Activated effector memory CD4-positive, alpha-beta T cell treated with Interleukin-2 at 50 U/mL for 16 hours (primary cell): ENCODE measurements at regions not wholly inside any gene's neighbourhood (a gene's known extent, or its start where the extent isn't known, plus 50 kb on each side); places are given as distances from the start of the nearest gene placed in this dataset.
"Not testable (repeated sequence)": the region's sequence is repeated elsewhere in the genome, so short reads cannot be mapped to it uniquely, and the experiment has no call there.

Source experiments
- DNase-seq: peaks from one replicate; pipeline ENCODE4 v3.0.0-alpha.2; 2020

DNA sequence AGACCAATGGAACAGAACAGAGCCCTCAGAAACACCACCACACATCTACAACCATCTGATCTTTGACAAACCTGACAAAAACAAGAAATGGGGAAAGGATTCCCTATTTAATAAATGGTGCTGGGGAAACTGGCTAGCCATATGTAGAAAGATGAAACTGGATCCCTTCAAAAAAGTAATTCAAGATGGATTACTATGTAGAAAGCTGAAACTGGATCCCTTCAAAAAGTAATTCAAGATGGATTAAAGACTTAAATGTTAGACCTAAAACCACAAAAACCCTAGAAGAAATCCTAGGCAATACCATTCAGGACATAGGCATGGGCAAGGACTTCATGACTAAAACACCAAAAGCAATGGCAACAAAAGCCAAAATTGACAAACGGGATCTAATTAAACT lies 221.6 kb upstream of the EDNRA start:
- not testable (repeated sequence) for DNase-seq

DNA sequence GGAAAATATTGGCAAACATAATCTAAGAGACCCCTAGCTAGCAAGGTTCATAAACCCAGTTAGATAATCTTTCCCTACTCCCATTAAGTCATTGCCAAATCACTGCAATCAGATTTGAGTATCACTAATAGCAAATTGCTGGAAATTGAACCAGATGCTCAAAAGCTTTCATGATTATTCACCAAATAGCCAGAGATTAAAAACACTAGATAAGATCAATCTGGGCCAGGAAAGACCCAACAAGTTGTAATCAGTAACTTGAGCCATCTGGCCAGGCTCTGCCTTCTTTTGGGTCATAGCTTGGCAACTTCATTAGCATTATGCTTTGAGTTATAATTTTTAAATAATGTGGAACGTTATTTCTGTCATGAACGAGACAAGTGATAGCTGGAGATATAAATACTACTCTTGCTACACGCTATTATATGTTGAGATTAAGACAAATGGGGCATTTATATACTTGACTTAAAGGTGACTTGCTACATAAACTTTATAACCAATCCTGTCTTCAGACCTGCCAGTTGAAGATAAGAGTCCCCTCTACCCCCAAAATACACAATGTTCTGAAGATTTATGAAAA lies 196.6 kb upstream of the EDNRA start:
- no peak for DNase-seq

DNA sequence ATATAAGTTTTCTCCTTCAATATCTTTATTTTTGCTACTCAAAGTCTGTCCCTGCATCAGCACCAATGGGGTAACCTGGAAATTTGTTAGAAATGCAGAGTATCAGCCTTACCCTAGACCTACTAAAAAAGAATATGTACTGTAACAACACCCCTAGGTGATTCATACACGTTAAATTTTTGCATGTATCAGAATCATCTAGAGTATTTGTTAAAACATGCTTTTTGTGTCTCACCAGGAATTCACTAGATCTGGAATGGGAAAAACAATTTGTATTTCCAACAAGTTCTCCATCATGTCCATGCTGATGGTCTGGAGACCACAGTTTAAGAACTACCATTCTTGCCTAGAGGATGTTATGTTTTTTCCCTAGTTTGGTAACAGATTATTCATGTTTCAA lies 196.0 kb upstream of the EDNRA start:
- no peak for DNase-seq

DNA sequence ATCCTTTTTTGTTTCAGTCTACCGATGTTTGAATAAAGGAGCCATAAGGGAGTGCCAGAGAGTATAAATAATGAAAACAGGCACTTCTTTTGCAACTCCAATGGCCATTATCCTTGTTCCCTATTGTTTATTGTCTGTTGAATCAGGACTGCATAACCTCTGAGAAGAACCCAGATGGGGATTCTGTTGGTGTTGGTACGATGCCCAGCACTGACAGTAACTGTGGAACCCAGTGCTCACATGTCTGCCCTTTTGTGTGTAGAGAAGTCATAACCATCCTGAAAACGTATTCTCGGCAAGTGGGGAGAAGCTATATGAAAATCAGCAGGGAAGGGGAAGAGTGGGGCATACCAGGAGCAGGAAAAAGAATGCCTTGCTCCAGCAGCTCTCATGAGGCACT lies 195.1 kb upstream of the EDNRA start:
- DNase-seq, result no peak

DNA sequence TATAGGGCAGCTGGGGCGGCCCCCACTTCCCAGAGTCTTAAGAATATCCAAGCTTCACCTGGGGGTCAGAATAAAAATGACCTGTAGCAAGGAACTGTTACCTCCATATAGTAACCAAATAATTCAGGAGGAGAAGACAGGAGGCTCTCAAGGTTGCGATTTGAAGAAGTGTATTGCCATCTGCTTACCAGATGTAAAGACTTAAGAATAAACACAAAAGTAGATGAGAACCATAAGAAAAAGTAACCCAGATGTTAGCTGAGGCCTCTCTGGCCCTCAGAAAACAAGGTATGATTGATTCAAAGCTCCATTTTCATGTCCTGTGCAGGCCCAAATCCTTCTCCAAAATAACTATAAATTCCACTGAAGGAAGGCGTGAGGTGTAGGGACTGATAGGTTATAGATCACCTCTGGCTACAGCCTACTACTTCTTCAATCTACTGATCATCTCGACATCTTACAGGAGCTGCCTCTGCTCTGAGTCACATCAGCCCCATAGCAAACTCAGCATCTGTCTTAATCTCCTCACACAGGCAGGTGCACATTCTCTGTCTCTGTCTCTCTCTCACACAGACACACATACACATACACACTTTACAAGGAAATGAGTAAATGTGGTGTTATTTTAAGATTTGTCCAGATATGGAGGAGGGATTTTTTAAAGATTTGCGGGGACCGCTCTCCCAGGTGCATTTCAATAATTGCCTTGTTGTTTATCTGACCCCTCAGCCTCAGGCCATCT lies 193.9 kb upstream of the EDNRA start:
- DNase-seq, result no peak

DNA sequence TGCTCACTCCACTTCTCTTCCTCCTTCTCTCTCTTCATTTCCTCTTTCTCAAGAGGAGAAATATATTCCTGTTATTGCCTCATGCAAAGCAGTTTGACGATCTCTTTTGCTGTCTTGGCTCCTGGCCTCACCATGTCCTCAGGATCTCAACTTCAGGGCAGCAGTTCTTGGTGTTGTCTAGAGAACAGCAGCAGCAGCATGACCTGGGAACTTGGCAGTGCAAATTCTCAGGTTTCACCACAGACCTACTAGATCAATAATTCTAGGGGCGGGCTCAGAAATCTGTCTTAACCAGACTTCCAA lies 193.4 kb upstream of the EDNRA start:
- no peak for DNase-seq

DNA sequence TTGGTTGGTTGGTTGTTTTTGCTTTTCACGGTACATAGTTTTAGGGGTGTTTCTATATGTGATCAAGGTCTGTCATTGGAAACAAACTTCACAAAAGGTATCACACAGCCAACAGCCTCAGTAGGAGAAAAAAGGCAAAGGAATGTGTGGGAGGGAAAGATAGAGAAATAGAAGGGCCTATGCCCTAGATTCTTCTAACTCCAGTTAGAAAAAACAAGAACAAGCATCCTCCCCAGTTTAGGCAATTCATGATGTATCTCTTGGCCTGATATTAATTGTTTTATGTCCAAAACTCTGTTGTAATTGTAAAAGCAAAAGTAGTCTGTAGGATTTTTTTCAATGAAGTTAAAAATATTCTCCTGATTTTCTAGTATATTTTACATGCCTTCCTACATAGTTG lies 192.4 kb upstream of the EDNRA start:
- DNase-seq, result no peak

DNA sequence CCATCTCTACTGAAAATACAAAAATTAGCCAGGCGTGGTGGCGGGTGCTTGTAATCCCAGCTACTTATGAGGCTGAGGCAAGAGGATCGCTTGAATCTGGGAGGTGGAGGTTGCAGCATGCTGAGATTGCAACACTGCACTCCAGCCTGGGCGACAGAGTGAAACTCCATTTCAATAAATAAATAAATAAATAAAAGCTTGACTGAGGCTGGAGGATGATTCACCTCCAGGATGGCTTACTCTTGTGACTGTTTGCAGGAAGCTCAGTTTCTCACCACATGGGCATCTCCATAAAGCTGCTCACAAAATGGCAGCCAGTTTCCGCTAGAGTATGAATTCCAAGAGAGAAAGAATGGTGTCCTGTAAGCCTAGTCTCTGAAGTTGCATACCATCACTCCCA lies 191.7 kb upstream of the EDNRA start:
- no peak for DNase-seq

DNA sequence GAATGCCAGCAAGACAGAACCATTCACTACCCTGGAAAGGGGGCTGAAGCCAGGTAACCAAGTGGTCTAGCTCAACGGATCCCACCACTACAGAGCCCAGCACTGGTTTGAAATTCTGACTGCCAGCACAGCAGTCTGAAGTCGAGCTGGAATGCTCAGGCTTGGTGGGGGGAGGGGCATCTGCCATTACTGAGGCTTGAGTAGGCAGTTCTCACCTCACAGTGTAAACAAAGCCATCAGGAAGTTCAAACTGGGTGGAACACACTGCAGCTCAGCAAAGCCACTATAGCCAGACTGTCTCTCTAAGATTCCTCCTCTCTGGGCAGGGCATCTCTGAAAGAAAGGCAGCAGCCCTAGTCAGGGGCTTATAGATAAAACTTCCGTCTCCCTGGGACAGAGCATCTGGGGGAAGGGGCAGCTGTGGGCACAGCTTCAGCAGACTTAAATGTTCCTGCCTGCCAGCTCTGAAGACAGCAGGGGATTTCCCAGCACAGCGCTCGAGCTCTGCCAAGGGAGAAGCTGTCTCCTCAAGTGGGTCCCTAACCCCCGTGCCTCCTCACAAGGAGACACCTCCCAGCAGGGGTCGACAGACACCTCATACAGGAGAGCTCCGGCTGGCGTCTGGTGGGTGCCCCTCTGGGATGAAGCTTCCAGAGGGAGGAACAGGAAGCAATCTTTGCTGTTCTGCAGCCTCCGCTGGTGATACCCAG lies 188.1 kb upstream of the EDNRA start:
- DNase-seq, result not testable (repeated sequence)

DNA sequence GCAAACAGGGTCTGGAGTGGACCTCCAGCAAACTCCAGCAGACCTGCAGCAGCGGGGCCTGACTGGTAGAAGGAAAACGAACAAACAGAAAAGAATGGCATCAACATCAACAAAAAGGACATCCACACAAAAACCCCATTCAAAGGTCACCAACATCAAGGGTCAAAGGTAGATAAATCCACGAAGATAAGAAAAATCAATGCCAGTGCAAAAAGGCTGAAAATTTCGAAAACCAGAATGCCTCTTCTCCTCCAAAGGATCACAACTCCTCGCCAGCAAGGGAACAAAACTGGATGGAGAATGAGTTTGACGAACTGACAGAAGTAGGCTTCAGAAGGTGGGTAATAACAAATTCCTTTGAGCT lies 187.6 kb upstream of the EDNRA start:
- DNase-seq, result not testable (repeated sequence)

DNA sequence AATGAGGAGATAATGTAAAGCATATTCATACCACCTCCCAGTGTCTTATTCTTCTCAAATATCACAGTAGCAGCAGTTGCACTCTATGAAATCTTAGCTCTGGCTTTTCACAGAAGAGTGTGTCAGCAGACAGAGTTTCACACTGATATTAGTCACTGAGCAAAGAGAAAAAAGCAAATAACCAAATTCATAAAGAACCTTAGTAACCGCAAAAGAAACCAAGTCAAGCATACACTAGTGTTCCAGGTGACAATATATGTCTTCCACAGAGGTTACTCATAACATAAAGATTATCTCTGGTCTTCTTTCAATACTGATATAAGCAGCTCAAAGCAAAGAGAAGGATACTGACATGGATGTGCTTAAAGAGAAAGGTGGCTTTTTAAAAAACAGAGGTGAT lies 181.7 kb upstream of the EDNRA start:
- DNase-seq, result no peak

DNA sequence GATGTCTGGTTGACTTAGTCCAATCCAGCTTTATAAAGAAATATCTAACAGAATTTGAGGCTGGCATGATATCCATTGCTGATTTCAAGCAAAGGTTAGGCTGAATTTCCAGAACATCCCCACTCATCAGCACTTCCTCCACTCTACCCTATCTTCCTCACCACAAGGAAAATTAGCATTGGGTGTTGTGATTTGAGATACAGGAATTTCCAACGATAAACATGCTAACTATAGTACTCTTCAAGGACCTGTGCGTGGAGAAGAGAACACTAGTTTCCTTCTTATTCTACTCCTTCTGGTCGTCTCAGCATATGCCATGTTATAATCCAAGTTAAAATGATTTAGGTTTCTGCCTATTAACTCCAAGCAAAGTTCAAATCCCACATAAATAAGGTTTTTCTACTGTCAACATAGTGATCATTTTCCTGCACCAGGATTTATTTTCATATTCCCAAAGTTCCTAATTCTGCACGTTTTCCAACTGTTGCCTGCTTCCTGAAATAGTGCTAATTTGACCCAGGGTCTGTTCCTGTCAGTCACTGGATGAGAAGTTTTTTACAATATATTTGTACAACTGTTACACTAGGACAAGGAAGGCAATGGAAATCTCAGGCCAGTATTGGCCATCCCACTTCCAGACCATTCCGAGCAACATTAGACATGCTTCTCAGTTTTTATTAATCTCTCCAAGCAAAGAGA lies 177.6 kb upstream of the EDNRA start:
- DNase-seq, result no peak

DNA sequence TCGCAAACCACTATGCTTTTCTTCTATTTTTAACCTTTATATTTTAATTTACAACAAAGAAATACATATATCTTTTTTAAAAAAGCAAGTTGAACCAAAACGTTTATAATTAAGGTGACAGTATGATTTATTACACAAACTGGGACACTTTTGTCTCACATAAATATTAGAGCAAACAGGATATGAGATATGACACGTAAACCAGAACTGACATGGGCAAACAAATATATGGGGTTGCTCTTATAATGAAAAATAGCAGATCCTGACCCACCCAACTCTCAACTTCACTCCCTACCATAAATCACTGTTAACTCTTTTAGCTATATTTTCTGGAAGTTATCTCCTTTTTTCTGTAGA lies 177.0 kb upstream of the EDNRA start:
- DNase-seq, result no peak

DNA sequence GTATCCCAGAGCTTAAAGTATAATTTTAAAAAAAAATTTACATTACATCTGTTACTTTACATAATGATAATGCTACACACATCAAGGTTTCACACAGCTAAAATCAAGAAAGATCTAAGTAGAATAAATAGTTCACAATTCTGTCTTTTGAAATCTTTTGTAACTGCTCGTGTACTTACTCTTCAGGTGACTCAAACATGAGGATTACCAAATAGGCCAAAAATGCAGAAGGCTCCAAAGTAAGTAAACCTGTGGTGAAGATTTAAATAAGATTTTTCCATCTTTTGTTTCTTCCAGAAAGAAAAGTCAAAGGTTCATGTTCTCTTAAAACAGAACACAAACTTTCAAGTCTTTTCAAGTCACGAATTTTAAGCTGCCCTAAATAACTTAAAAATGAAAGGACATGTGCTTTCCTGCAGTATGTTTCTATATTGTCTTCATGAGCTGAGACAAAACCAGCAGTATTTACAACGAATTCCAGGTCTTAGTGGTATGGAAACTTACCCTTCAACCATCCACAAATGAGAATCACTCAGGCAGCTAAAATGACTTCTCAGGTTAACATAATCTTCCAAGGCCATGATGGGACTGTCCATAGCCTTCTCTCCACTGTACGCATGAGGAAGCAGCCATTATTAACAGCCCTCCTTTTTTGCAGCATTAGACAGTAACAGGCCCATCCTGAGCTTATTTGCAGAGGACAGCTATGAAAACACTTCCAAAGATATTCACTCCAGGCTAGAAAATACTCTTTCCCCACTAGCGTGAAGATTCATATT lies 172.8 kb upstream of the EDNRA start:
- DNase-seq, result no peak

DNA sequence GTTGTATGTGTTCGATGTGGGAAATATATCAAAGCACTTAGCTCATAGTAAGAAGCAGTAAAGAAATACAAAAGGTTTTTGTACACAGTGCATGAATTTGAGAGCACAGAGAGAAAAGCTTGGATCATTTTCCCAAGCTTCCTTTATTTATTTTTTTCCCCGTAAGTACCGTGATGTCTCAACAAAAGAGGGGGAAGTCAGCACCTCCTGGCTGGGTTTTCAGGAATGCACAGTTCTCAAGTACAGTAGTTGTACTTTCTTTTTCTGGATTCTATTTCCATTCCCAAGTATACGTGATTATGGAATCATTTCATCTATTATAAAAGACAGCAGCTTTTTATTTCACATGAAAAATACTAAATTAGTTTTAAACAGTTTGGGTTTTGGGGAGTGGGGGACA lies 171.5 kb upstream of the EDNRA start:
- no peak for DNase-seq

DNA sequence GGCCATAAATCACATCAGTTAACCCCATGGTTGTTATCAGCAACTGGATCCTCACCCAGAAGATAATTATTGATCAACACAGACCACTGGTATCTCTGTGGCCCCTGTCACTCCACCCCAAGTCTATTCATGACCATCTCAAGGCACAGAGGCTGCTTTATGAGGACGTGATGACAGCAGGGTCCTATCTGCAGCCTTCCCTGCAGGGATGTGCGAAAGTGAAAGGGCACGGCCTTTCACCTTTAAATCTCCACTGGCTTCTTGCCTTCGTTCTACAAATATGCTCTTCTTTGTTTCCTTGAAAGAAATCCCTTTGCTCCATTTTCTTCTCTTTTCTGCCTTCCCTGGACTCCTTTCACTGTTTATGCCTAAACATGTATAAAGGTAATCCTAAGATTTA lies 170.6 kb upstream of the EDNRA start:
- DNase-seq, result no peak

DNA sequence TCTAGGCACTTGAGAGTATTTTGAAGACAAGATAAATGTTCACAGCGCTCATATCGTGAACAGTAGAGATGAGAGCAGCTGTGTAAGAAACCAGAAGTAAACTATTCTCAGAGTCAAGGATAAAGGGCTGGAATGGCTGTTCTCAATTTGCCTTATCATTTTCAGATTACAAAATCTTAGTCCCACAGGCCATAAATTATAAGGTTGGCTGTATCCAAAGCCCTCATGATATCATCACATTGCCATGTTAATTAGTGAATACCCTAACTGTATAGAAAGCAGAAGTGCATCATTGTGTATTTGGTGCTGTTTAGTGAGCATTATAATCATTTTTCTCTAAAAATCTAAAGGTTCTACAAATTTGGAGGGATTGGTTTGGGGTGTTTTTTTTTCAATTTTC lies 168.9 kb upstream of the EDNRA start:
- no peak for DNase-seq

DNA sequence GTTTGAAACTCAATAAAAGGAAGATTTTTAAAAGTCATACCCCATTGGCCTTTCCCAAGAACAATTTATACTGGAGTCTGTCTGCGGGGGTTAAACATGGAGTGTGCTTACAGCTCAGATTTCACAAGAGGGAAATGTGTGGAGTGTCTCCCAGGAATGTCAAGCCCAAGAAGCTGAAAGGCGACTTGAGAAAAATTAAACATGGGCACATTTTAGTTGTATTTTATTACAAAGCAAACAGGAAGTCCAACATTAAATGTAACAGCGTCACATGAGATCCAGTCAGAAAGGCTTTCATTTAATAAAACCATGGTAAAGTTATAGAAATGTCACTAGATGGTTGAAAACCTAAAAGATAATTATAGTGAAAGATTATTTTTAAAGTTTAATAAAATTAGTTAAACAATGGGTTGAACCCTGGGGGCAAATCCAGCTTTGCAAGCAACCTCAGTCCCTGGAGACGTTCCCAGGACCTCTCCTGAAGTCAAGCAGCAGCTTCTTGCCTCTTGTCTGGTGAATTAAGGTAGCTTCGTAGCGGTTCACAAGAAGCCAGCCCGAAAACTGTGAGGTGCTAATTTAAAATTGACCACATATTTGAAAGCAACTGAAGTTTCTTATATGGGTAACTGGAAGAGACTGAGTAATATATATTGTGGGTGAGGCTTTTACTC lies 168.4 kb upstream of the EDNRA start:
- no peak for DNase-seq

DNA sequence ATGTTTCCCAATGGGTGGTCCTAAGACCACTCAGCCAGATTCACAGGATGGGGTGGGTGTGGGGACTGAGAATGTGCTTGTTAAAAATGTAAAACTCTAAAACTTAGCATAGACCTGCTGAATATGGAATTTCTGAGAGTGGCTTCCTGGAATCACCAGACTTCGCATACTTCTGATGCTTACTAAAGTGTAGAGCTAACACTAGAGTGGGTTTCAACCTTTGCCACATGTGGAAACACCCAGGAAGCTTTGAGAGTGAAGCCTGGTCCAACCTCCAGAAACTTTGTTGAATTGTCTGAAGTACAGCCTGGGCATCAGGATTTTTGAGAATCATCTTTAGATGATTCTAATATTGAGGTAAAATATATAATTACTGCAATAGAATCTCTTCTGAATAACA lies 167.8 kb upstream of the EDNRA start:
- no peak for DNase-seq

DNA sequence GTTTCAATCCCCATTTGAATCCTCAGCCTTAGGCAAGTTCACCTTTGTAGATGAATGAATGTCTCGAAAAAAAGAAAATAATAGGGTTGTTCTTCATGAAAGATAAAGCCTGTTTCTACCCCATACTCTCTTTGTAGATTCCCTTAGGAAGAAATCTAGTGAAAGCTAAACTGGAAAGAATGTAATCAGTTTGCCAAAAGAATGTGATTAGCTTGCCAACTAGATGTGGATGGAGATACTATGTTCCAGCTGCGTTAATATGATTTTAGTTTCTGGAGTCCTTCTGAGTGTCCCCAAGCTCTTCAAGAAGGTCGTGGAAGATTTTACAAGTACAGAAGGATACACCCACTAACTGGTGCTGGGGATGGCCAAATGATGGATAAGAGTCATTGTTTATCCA lies 162.3 kb upstream of the EDNRA start:
- no peak for DNase-seq

DNA sequence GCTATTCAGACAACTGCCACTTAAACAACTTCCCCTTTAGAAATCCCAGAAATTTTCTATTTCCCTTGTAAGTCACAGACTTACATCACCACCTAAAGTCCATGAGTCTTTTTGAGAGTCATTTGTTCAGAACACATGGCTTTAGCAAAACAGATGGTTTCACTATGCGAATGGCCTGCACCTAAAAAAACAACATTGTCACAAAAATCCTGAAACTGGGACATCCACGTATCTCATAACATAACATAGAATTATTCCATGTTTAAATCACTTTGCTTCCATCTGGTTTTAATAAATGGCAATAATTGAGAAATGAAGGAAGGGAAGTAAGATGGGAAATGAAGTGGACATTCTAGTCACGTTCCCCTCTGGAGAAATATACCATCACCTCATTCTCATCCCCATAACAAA lies 155.3 kb upstream of the EDNRA start:
- DNase-seq, result no peak

DNA sequence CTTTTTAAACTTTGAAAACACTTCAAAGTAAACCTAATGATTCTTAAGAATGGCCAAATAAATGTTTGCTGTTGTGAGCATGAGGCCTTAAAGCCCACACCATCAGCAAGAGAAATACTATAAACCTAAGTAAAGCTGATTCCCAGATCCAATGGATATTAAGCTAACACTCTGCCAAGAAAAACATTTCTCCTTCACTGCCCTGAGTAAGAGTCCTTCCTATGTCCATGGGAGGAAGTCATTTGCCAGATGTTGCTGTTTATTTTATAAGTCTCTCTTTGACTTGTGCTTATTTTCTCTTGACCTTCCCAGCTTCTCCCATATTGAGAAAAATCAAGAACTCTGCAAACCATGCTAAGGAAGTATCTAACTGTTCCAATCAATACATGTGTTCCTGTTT lies 154.3 kb upstream of the EDNRA start:
- no peak for DNase-seq

DNA sequence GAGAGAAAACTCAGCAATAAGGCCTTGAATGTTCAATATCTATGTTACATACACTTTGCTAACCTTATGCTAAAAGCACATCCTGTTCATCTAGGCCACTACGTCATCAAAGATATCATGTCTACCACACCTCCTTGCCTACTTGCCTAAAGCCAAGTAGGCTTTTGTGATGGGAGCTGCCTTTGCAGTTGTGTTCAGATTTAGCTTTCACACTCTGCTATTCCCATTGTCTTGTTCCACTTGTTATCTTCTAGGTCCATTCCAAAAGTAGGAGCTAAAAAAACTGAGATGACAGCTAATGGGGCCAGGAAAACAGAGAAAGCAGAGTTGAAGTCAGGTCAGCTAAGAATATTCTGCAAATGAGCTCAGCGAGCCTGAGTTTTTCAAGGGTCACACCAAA lies 153.6 kb upstream of the EDNRA start:
- DNase-seq, result no peak
